SK-N-SH treated with all-trans-retinoic acid at 6 μM for 48 hours (cell line): ENCODE measurements at regions not wholly inside any gene's neighbourhood (a gene's known extent, or its start where the extent isn't known, plus 50 kb on each side); places are given as distances from the start of the nearest gene placed in this dataset.

Experiments used
- ARNTL ChIP-seq: fragments of 450-650 bp; formaldehyde crosslinking; IDR thresholded peaks from 2 replicates; pipeline ENCODE4 v1.5.0; 2020; ENCODE audit warnings: low read depth, mild to moderate bottlenecking, moderate library complexity, borderline replicate concordance
- ESRRG ChIP-seq: fragments of 250-450 bp; sonication (Bioruptor Pico); IDR thresholded peaks from 2 replicates; pipeline ENCODE4 v1.6.1; 2021; ENCODE audit warnings: mild to moderate bottlenecking
- GLIS3 ChIP-seq: fragments of 250-450 bp; sonication (Bioruptor Pico); IDR thresholded peaks from 2 replicates; pipeline ENCODE4 v1.5.0; 2020; ENCODE audit warnings: mild to moderate bottlenecking, moderate library complexity
- ISL1 ChIP-seq: fragments of 250-450 bp; sonication (Bioruptor Pico); IDR thresholded peaks from 2 replicates; pipeline ENCODE4 v2.1.2; 2022; ENCODE audit warnings: mild to moderate bottlenecking, moderate library complexity
- OSR1 ChIP-seq: fragments of 250-450 bp; sonication (Bioruptor Pico); IDR thresholded peaks from 2 replicates; pipeline ENCODE4 v1.8.0; 2022; ENCODE audit warnings: moderate library complexity, mild to moderate bottlenecking, inconsistent platforms
- PPARA ChIP-seq: fragments of 250-450 bp; sonication (Bioruptor Pico); IDR thresholded peaks from 2 replicates; pipeline ENCODE4 v1.5.0; 2020; ENCODE audit warnings: mild to moderate bottlenecking, borderline replicate concordance
- TCF4 ChIP-seq: fragments of 250-450 bp; sonication (Bioruptor Pico); IDR thresholded peaks from 2 replicates; pipeline ENCODE4 v1.8.0; 2021; ENCODE audit warnings: mild to moderate bottlenecking, moderate library complexity, borderline replicate concordance
- TOX ChIP-seq: fragments of 250-450 bp; sonication (Bioruptor Pico); IDR thresholded peaks from 2 replicates; pipeline ENCODE4 v1.8.0; 2021; ENCODE audit warnings: mild to moderate bottlenecking, moderate library complexity, borderline replicate concordance
- ZFP3 ChIP-seq: fragments of 250-450 bp; sonication (Bioruptor Pico); IDR thresholded peaks from 2 replicates; pipeline ENCODE4 v1.5.0; 2020; ENCODE audit warnings: mild to moderate bottlenecking, moderate library complexity
- ZNF565 ChIP-seq: fragments of 450-650 bp; formaldehyde crosslinking; conservative IDR thresholded peaks from 2 replicates; pipeline ENCODE4 v1.5.0; 2020; ENCODE audit warnings: low read depth, mild to moderate bottlenecking, moderate library complexity
- TF ChIP-seq, protein P1 (sequence below): fragments of 250-450 bp; sonication (Bioruptor Pico); IDR thresholded peaks from 2 replicates; pipeline ENCODE4 v1.5.1; 2021; ENCODE audit warnings: mild to moderate bottlenecking, moderate library complexity
- TF ChIP-seq, protein P2 (sequence below): fragments of 250-450 bp; sonication (Bioruptor Pico); IDR thresholded peaks from 2 replicates; pipeline ENCODE4 v1.5.1; 2020; ENCODE audit warnings: low read depth, mild to moderate bottlenecking, moderate library complexity
- TF ChIP-seq, protein P3 (sequence below): fragments of 250-450 bp; sonication (Bioruptor Pico); IDR thresholded peaks from 2 replicates; pipeline ENCODE4 v1.8.0; 2020; ENCODE audit warnings: mild to moderate bottlenecking, moderate library complexity, borderline replicate concordance

DNA sequence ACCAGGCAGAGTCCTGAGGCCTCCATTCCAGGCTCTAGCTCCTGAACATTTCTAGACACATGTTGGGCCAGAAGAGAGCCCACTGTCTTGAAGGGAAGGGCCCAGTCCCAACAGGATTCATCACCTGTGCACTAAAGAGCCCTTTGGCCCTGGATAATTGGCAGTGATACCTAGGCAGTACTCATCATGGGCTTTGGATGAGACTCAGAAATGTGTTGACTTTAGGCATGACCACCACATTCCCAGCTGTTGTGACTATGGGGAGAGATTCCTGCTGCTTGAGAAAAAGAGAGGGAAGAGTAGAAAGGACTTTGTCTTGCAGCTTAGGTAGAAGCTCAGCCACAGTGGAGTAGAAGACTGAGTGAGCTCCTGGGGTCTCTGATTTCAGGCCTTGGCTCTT is 138.4 kb upstream of the DAPK1 start:
- TF ChIP-seq, protein P1, sequence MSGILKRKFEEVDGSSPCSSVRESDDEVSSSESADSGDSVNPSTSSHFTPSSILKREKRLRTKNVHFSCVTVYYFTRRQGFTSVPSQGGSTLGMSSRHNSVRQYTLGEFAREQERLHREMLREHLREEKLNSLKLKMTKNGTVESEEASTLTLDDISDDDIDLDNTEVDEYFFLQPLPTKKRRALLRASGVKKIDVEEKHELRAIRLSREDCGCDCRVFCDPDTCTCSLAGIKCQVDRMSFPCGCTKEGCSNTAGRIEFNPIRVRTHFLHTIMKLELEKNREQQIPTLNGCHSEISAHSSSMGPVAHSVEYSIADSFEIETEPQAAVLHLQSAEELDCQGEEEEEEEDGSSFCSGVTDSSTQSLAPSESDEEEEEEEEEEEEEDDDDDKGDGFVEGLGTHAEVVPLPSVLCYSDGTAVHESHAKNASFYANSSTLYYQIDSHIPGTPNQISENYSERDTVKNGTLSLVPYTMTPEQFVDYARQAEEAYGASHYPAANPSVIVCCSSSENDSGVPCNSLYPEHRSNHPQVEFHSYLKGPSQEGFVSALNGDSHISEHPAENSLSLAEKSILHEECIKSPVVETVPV (CRISPR knock-in tag): no peak
- TF ChIP-seq TCF4 (CRISPR knock-in tag): no peak
- TF ChIP-seq PPARA (CRISPR knock-in tag): no peak
- no peak for TF ChIP-seq TOX
- no peak for TF ChIP-seq ESRRG (CRISPR knock-in tag)
- no peak for TF ChIP-seq ISL1
- no peak for TF ChIP-seq ARNTL (CRISPR knock-in tag)
- TF ChIP-seq, protein P2, sequence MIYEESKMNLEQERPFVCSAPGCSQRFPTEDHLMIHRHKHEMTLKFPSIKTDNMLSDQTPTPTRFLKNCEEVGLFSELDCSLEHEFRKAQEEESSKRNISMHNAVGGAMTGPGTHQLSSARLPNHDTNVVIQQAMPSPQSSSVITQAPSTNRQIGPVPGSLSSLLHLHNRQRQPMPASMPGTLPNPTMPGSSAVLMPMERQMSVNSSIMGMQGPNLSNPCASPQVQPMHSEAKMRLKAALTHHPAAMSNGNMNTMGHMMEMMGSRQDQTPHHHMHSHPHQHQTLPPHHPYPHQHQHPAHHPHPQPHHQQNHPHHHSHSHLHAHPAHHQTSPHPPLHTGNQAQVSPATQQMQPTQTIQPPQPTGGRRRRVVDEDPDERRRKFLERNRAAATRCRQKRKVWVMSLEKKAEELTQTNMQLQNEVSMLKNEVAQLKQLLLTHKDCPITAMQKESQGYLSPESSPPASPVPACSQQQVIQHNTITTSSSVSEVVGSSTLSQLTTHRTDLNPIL: no peak
- TF ChIP-seq ZNF565 (CRISPR knock-in tag): no peak
- no peak for TF ChIP-seq GLIS3
- TF ChIP-seq ZFP3: no peak
- no peak for TF ChIP-seq OSR1 (CRISPR knock-in tag)
- TF ChIP-seq, protein P3, sequence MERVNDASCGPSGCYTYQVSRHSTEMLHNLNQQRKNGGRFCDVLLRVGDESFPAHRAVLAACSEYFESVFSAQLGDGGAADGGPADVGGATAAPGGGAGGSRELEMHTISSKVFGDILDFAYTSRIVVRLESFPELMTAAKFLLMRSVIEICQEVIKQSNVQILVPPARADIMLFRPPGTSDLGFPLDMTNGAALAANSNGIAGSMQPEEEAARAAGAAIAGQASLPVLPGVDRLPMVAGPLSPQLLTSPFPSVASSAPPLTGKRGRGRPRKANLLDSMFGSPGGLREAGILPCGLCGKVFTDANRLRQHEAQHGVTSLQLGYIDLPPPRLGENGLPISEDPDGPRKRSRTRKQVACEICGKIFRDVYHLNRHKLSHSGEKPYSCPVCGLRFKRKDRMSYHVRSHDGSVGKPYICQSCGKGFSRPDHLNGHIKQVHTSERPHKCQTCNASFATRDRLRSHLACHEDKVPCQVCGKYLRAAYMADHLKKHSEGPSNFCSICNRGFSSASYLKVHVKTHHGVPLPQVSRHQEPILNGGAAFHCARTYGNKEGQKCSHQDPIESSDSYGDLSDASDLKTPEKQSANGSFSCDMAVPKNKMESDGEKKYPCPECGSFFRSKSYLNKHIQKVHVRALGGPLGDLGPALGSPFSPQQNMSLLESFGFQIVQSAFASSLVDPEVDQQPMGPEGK (CRISPR knock-in tag): no peak
